ENCODE measurements at regions not wholly inside any gene's neighbourhood (a gene's known extent, or its start where the extent isn't known, plus 50 kb on each side); places are given as distances from the start of the nearest gene placed in this dataset.

- H3K9me3 ChIP-seq, result peaks cover 0 to 19% (median 0%) of the 10 kb centered on the region in 4 donors
- H3K27me3 ChIP-seq, result peaks cover 0 to 23% of the 10 kb centered on the region in 2 donors
- no peaks in the 10 kb centered on the region for H3K4me1 ChIP-seq
- H3K4me3 ChIP-seq, result no peak overlapping the region
- TF ChIP-seq CTCF (IDR thresholded peaks at IDR 0.05), result no peak
- TF ChIP-seq POLR2A (IDR thresholded peaks at IDR 0.05), result no peak
- no peak for TF ChIP-seq EP300 (IDR thresholded peaks at IDR 0.05)
- DNase-seq (ENCODE audit: low spot score in 2 of 2), result no peak
- H3K36me3 ChIP-seq, result no peaks in the 10 kb centered on the region
- H3K27ac ChIP-seq, result no peak overlapping the region
- 70 to 85% methylated on average over 13 of the region's 13 CpGs for WGBS, 2 donors
Measured at GRCh38 chr22:49322231-49322630, 505.4 kb downstream of the BRD1 start.

- DNase-seq (ENCODE audit: low spot score in 2 of 2), result no peak
- peaks cover 0 to 13% (median 0%) of the 10 kb centered on the region in 4 donors for H3K9me3 ChIP-seq
- TF ChIP-seq POLR2A (IDR thresholded peaks at IDR 0.05) (no peak), EP300 (IDR thresholded peaks at IDR 0.05) (no peak), CTCF (IDR thresholded peaks at IDR 0.05) (no peak)
- no peaks in the 10 kb centered on the region for H3K4me1 ChIP-seq
- H3K27me3 ChIP-seq, result peaks cover 0 to 23% of the 10 kb centered on the region in 2 donors
- H3K4me3 ChIP-seq, result no peak overlapping the region
- WGBS, 2 donors, result 70 to 79% methylated on average over 26 to 33 of the region's 33 CpGs
- H3K27ac ChIP-seq, result no peak overlapping the region
- H3K36me3 ChIP-seq, result no peaks in the 10 kb centered on the region
Measured at GRCh38 chr22:49321477-49322055, 506.1 kb downstream of the BRD1 start.

GRCh38 chr22:49320714-49321476 is 506.8 kb downstream of the BRD1 start:
- WGBS, 2 donors, result 78 to 80% methylated on average over 21 to 25 of the region's 29 CpGs
- Histone ChIP-seq H3K4me1 (no peaks in the 10 kb centered on the region), H3K27ac (no peak overlapping the region), H3K9me3 (peaks cover 0 to 6% (median 0%) of the 10 kb centered on the region in 4 donors), H3K36me3 (no peaks in the 10 kb centered on the region), H3K27me3 (peaks cover 0 to 23% of the 10 kb centered on the region in 2 donors), H3K4me3 (no peak overlapping the region)
- DNase-seq (ENCODE audit: low spot score in 2 of 2), result no peak
- TF ChIP-seq CTCF (IDR thresholded peaks at IDR 0.05) (no peak), EP300 (IDR thresholded peaks at IDR 0.05) (no peak), POLR2A (IDR thresholded peaks at IDR 0.05) (no peak)

- no peak for TF ChIP-seq EP300 (IDR thresholded peaks at IDR 0.05)
- TF ChIP-seq CTCF (IDR thresholded peaks at IDR 0.05), result no peak
- no peak for TF ChIP-seq POLR2A (IDR thresholded peaks at IDR 0.05)
- Histone ChIP-seq H3K9me3 (no peaks in the 10 kb centered on the region), H3K27ac (no peak overlapping the region), H3K4me1 (no peaks in the 10 kb centered on the region), H3K4me3 (no peak overlapping the region), H3K36me3 (no peaks in the 10 kb centered on the region), H3K27me3 (peaks cover 0 to 13% of the 10 kb centered on the region in 2 donors)
- WGBS, 2 donors, result 42 to 44% methylated on average over 5 of the region's 5 CpGs
- DNase-seq (ENCODE audit: low spot score in 2 of 2), result no peak
Measured at GRCh38 chr22:49317369-49317768, 510.3 kb downstream of the BRD1 start.

- DNase-seq (ENCODE audit: low spot score in 2 of 2), result no peak
- WGBS, 2 donors, result 64 to 73% methylated on average over 2 of the region's 2 CpGs
- TF ChIP-seq POLR2A (IDR thresholded peaks at IDR 0.05) (no peak), CTCF (IDR thresholded peaks at IDR 0.05) (no peak), EP300 (IDR thresholded peaks at IDR 0.05) (no peak)
- no peaks in the 10 kb centered on the region for H3K36me3 ChIP-seq
- H3K4me1 ChIP-seq, result no peaks in the 10 kb centered on the region
- no peak overlapping the region for H3K27ac ChIP-seq
- no peaks in the 10 kb centered on the region for H3K9me3 ChIP-seq
- H3K4me3 ChIP-seq, result no peak overlapping the region
- no peaks in the 10 kb centered on the region for H3K27me3 ChIP-seq
Measured at GRCh38 chr22:49312601-49313000, 515.1 kb downstream of the BRD1 start.

All from tibial nerve (tissue), 4 donors.